IPS-15b (cell line): ENCODE measurements at regions not wholly inside any gene's neighbourhood (a gene's known extent, or its start where the extent isn't known, plus 50 kb on each side); places are given as distances from the start of the nearest gene placed in this dataset.

Experiments used
- H3K27me3 ChIP-seq: one replicate; pipeline ENCODE4 v1.6.1; 2013; ENCODE audit warnings: low read length; ENCODE audit not compliant: control insufficient read depth, insufficient read depth
- H3K36me3 ChIP-seq: one replicate; pipeline ENCODE4 v1.6.1; 2013; ENCODE audit warnings: low read length; ENCODE audit not compliant: control insufficient read depth, insufficient read depth
- H3K4me1 ChIP-seq: one replicate; pipeline ENCODE4 v1.6.1; 2013; ENCODE audit warnings: mild to moderate bottlenecking, low read length; ENCODE audit not compliant: control insufficient read depth, insufficient read depth
- H3K4me3 ChIP-seq: one replicate; pipeline ENCODE4 v1.5.1; 2013; ENCODE audit warnings: low read depth, low read length
- H3K9ac ChIP-seq: one replicate; pipeline ENCODE4 v1.6.1; 2013; ENCODE audit warnings: low read depth, mild to moderate bottlenecking, low read length
- H3K9me3 ChIP-seq: one replicate; pipeline ENCODE4 v1.6.1; 2013; ENCODE audit warnings: mild to moderate bottlenecking, low read length; ENCODE audit not compliant: control insufficient read depth, insufficient read depth

DNA sequence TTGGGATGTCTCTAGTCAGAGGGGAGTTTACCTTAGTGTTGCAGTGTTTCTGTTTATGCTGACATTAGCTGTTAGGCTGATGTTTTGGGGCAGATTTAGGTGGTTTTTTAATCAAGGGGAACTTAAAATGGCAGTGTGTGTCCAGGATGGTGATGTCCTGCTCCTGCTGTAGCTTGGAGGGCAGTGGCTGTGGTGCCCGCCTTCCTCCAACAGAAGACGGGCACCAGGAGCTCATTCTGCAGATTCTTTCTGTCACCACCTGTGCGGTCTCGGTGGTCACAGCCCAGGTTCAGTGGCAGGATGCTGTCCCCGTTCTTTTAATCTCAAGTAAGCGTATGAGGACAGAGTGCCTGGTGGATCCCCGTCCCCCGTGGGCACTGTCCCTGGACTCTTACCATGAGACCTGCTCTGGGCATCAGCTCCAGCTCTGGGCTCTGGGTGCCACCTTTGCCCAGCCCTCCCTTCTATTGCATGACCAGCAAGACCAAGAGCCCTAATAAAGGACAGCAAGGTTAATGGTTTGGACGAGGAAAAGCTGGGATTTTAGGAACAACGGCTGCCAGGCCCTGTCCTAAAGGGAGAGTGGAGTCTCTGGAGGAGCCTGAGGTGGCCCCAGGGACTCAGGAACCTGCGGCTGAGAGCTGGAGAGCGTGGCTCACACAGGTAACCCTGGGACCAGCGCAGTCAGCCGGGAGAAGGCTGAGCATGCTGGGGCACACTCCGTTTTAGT, 217.3 kb downstream of the ERMARD start:
- no peaks in the 10 kb centered on the region for H3K9me3 ChIP-seq
- no peak overlapping the region for H3K4me3 ChIP-seq
- H3K36me3 ChIP-seq, result no peaks in the 10 kb centered on the region
- no peaks in the 10 kb centered on the region for H3K27me3 ChIP-seq
- H3K4me1 ChIP-seq, result no peaks in the 10 kb centered on the region
- no peak overlapping the region for H3K9ac ChIP-seq

- Histone ChIP-seq H3K36me3 (no peaks in the 10 kb centered on the region), H3K4me3 (no peak overlapping the region), H3K9me3 (no peaks in the 10 kb centered on the region), H3K4me1 (no peaks in the 10 kb centered on the region), H3K9ac (no peak overlapping the region), H3K27me3 (peaks cover 2% of the 10 kb centered on the region)
Observed at GRCh38 chr6:169967687-169968086, 216.3 kb downstream of the ERMARD start.

DNA sequence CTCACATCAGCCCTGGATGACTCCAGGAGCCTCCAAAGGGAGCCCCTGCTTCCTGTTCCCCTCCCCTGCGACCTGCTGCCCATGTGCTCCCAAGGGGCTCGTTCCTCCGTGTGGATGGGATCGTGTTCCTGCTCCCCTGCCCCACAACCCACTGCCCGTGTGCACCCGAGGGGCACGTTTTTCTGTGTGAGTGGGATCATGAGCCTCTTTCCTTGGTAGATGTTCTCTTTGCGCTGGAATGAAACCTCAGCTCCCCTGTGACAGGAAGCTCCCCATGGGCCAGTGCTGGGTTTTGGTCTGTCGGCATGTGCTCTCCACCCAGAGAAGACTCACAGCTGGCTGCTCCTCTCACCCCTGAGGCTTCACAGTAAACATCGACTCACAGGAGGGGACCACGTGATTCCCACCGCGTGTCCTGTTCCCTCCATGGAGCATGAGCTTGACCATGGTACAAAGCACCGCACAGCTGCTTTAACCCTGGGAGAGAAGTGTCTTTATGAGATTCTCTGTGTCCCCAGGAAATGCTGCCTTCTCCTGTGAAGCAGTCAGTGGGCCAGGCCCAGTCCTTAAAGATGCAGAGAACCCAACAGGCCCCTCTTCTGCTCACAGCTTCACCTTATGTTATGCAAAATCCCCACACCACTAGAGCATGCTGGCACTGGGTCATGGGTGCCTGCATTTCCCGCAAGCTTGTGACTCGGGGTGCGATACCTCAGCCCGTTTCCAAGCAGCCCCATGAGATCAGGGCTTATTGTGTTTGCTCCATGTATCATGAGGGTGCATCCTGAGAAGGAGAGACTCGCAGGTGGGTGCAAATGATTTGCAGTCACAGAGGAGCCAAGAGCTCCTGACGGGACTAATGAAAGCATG, 215.1 kb downstream of the ERMARD start:
- Histone ChIP-seq H3K4me1 (no peaks in the 10 kb centered on the region), H3K4me3 (no peak overlapping the region), H3K9ac (no peak overlapping the region), H3K27me3 (peaks cover 4% of the 10 kb centered on the region), H3K36me3 (no peaks in the 10 kb centered on the region), H3K9me3 (no peaks in the 10 kb centered on the region)

DNA sequence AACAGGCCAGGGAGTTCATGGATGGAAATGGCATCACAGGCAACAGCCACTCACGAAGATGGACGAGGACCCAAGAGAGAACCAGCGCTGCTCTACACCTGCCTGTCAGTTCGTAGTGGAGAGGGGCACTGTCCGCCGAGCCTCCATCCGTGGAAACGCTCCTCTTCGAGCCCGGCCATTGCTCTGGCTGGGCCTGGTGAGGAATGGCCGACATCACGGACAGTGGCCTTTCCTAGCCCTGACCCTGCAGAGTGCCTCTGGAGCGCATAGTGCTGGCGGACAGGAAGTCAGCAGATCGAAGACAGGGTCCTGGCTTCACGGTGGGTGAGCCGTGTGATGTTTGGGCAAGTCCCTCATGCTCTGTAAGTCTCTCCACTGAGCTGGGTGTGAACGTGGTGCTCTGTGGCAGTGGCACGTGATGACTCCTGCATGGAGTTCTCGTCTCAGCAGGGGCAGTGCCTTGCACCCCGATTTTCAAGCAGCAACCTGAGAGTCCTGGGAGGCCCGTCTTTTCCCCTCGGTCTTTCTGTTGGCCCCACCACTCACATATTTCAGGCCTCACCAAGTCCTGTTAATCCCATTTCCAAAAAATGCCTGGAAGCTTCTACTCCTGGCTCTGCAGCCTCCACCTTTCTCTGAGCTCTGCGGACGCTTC, 214.4 kb downstream of the ERMARD start:
- Histone ChIP-seq H3K9ac (no peak overlapping the region), H3K9me3 (no peaks in the 10 kb centered on the region), H3K4me3 (no peak overlapping the region), H3K27me3 (peaks cover 6% of the 10 kb centered on the region), H3K36me3 (no peaks in the 10 kb centered on the region), H3K4me1 (no peaks in the 10 kb centered on the region)

- Histone ChIP-seq H3K36me3 (no peaks in the 10 kb centered on the region), H3K27me3 (peaks cover 6% of the 10 kb centered on the region), H3K4me1 (no peaks in the 10 kb centered on the region), H3K9me3 (no peaks in the 10 kb centered on the region), H3K9ac (no peak overlapping the region), H3K4me3 (no peak overlapping the region)
Observed at GRCh38 chr6:169965239-169965638, 213.8 kb downstream of the ERMARD start.

GRCh38 chr6:169964486-169965180, 213.2 kb downstream of the ERMARD start:
- Histone ChIP-seq H3K27me3 (peaks cover 6% of the 10 kb centered on the region), H3K9me3 (no peaks in the 10 kb centered on the region), H3K4me1 (no peaks in the 10 kb centered on the region), H3K9ac (no peak overlapping the region), H3K36me3 (no peaks in the 10 kb centered on the region), H3K4me3 (no peak overlapping the region)

GRCh38 chr6:169963581-169964297, 212.3 kb downstream of the ERMARD start:
- Histone ChIP-seq H3K27me3 (peaks cover 6% of the 10 kb centered on the region), H3K9ac (no peak overlapping the region), H3K4me3 (no peak overlapping the region), H3K9me3 (no peaks in the 10 kb centered on the region), H3K4me1 (no peaks in the 10 kb centered on the region), H3K36me3 (no peaks in the 10 kb centered on the region)

DNA sequence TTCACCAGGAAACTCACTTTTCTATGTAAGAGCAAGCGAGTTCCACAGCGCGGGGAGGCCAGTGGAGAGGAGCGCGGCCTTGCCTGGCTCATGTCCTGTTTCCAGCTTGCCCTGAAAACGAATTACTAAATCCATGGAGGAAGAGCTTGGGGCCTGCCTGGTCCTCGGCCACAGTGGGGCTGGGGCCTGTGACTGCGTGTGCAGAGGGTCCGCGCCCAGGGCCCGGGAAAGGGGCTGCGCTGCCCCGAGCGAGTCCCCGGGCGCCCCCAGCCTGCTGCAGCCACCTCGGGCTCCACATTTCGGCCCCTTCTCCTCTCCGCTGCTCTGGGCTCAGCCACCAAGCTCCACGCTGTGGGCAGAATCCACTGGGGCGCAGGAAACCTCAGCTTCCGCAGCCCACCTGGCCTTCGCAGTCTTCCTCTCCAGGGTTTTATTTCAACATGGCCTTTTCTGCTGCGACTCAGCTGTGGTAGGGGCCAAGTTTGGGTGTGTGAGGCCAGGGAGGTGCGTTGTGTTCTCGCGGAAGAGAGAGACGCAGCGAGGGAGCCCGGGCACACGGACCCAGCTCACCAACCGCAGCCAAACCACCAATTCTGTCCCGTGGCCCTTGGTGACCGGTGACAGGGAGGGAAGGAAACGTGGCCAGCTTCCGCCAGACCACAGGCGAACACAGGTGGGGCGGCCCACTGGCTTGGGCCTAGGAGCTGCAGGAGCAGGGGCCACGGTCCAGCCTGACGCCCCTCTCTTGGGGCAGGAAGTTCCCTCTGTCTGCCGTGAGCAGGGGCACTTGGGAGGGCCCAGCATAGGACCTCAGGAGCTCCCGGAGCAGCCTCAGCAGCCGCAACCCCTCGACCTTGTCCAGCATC, 211.4 kb downstream of the ERMARD start:
- Histone ChIP-seq H3K4me1 (no peaks in the 10 kb centered on the region), H3K4me3 (peak overlapping the region; percentile 32), H3K9ac (no peak overlapping the region), H3K9me3 (no peaks in the 10 kb centered on the region), H3K36me3 (no peaks in the 10 kb centered on the region), H3K27me3 (peaks cover 6% of the 10 kb centered on the region)

DNA sequence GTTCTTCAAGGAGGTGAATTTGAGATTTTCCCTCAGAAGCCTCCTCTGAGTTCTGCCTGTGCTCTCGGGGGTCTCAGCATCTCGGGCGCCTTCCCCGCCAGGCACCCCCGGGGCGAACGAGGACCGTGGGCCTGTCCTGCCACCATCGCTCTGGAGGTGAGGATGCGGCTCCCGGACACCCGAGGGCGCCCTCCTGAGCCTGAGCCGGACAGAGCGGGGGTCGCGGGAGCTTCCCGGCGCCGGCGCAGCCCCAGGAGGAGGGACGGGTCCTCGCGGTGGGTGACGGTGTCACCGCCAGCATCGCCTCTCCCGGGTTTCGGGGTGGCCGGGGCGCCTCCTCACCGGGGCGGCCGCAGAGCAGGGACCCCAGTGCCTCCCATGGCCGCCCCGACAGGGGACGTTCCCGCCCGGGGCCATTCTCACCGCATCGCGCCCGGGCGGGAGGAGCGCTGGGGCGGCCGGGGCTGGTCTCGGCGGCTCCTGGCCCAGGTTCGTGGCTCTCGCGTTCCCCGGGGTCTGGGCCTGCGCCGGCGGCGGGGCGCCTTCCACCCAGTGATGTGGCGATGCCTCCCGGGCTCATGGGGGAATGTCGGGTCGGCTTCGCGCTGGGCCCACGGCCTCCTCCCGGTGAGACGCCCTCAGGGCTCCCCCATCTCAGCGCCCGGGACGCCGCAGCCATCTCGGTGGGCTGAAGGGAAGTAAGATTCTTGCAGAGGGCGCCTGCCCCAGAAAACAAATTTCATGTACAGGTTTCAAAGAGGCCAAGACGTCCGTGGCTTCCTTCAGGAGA, 210.5 kb downstream of the ERMARD start:
- H3K4me1 ChIP-seq, result no peaks in the 10 kb centered on the region
- peak overlapping the region; percentile 32 for H3K4me3 ChIP-seq
- peaks cover 6% of the 10 kb centered on the region for H3K27me3 ChIP-seq
- H3K9ac ChIP-seq, result no peak overlapping the region
- no peaks in the 10 kb centered on the region for H3K36me3 ChIP-seq
- H3K9me3 ChIP-seq, result no peaks in the 10 kb centered on the region
